HL-60 (cell line): ENCODE measurements at regions not wholly inside any gene's neighbourhood (a gene's known extent, or its start where the extent isn't known, plus 50 kb on each side); places are given as distances from the start of the nearest gene placed in this dataset.

Experiments
- DNase-seq, 2 experiments: peaks; one replicate each; pipeline ENCODE4 v3.0.0-alpha.2; 2010 to 2020; ENCODE audit warnings: low read depth in 1 of 2, low spot score in 1 of 2
- H3K27ac ChIP-seq: fragments of 250-450 bp; sonication (Bioruptor Pico); replicated peaks from 2 replicates; pipeline ENCODE4 v1.5.1; 2020; ENCODE audit warnings: mild to moderate bottlenecking, moderate library complexity
- H3K27me3 ChIP-seq: fragments of 250-450 bp; sonication (Bioruptor Pico); 2 replicates; pipeline ENCODE4 v1.5.1; 2021; ENCODE audit warnings: mild to moderate bottlenecking, moderate library complexity; ENCODE audit not compliant: insufficient read depth, poor library complexity, severe bottlenecking
- H3K4me3 ChIP-seq: replicated peaks from 2 replicates; pipeline ENCODE4 v1.5.1; 2011; ENCODE audit warnings: mild to moderate bottlenecking, control low read depth, low read length; ENCODE audit not compliant: insufficient read depth
- GABPA ChIP-seq: IDR thresholded peaks from 2 replicates; pipeline ENCODE4 v1.6.1; 2012; ENCODE audit warnings: low read depth
- POLR2AphosphoS5 ChIP-seq: IDR thresholded peaks from 2 replicates; pipeline ENCODE4 v1.6.1; 2012; ENCODE audit warnings: low read depth
- SPI1 ChIP-seq: IDR thresholded peaks from 2 replicates; pipeline ENCODE4 v1.6.1; 2012; ENCODE audit warnings: low read depth, mild to moderate bottlenecking, borderline replicate concordance
- TF ChIP-seq, protein P1 (sequence below): IDR thresholded peaks from one replicate; pipeline ENCODE4 v1.5.1; 2011; ENCODE audit warnings: low read length, control low read depth, inconsistent platforms; ENCODE audit not compliant: insufficient read depth
- TF ChIP-seq, protein P2 (sequence below): IDR thresholded peaks from 2 replicates; pipeline ENCODE4 v1.6.1; 2012; ENCODE audit warnings: low read depth; ENCODE audit not compliant: insufficient replicate concordance

DNA sequence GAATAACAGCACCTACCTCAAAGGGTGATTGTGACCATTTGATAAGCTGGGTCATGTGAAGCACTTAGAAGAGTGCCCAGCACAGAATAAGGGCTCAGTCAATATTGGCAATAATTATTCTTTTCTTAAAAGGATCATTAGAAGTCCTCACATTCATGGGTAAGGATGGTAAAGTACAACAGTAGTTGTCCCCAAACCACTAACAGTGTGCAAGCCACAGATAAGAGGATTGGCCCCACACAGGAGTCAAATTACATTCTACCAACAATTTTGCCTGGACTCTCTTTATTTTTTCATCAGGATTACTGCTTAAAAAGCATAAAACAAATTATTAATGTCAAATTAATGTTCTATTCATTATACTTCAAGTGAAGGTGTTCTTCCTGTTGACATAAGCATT is 271.5 kb upstream of the PDGFD start:
- no peak overlapping the region for H3K27ac ChIP-seq
- no peak for DNase-seq
- no peaks in the 10 kb centered on the region for H3K27me3 ChIP-seq
- TF ChIP-seq, protein P1, sequence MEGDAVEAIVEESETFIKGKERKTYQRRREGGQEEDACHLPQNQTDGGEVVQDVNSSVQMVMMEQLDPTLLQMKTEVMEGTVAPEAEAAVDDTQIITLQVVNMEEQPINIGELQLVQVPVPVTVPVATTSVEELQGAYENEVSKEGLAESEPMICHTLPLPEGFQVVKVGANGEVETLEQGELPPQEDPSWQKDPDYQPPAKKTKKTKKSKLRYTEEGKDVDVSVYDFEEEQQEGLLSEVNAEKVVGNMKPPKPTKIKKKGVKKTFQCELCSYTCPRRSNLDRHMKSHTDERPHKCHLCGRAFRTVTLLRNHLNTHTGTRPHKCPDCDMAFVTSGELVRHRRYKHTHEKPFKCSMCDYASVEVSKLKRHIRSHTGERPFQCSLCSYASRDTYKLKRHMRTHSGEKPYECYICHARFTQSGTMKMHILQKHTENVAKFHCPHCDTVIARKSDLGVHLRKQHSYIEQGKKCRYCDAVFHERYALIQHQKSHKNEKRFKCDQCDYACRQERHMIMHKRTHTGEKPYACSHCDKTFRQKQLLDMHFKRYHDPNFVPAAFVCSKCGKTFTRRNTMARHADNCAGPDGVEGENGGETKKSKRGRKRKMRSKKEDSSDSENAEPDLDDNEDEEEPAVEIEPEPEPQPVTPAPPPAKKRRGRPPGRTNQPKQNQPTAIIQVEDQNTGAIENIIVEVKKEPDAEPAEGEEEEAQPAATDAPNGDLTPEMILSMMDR = no peak
- TF ChIP-seq, protein P2, sequence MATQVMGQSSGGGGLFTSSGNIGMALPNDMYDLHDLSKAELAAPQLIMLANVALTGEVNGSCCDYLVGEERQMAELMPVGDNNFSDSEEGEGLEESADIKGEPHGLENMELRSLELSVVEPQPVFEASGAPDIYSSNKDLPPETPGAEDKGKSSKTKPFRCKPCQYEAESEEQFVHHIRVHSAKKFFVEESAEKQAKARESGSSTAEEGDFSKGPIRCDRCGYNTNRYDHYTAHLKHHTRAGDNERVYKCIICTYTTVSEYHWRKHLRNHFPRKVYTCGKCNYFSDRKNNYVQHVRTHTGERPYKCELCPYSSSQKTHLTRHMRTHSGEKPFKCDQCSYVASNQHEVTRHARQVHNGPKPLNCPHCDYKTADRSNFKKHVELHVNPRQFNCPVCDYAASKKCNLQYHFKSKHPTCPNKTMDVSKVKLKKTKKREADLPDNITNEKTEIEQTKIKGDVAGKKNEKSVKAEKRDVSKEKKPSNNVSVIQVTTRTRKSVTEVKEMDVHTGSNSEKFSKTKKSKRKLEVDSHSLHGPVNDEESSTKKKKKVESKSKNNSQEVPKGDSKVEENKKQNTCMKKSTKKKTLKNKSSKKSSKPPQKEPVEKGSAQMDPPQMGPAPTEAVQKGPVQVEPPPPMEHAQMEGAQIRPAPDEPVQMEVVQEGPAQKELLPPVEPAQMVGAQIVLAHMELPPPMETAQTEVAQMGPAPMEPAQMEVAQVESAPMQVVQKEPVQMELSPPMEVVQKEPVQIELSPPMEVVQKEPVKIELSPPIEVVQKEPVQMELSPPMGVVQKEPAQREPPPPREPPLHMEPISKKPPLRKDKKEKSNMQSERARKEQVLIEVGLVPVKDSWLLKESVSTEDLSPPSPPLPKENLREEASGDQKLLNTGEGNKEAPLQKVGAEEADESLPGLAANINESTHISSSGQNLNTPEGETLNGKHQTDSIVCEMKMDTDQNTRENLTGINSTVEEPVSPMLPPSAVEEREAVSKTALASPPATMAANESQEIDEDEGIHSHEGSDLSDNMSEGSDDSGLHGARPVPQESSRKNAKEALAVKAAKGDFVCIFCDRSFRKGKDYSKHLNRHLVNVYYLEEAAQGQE = no peak
- TF ChIP-seq POLR2AphosphoS5 = no peak
- TF ChIP-seq SPI1 = no peak
- no peak for TF ChIP-seq GABPA
- no peak overlapping the region for H3K4me3 ChIP-seq

GRCh38 chr11:104433751-104434150 is 269.8 kb upstream of the PDGFD start:
- H3K4me3 ChIP-seq = no peak overlapping the region
- H3K27me3 ChIP-seq = no peaks in the 10 kb centered on the region
- no peak overlapping the region for H3K27ac ChIP-seq
- no peak for DNase-seq
- TF ChIP-seq, protein P1 = no peak
- no peak for TF ChIP-seq GABPA
- TF ChIP-seq, protein P2 = no peak
- no peak for TF ChIP-seq POLR2AphosphoS5
- TF ChIP-seq SPI1 = no peak

DNA sequence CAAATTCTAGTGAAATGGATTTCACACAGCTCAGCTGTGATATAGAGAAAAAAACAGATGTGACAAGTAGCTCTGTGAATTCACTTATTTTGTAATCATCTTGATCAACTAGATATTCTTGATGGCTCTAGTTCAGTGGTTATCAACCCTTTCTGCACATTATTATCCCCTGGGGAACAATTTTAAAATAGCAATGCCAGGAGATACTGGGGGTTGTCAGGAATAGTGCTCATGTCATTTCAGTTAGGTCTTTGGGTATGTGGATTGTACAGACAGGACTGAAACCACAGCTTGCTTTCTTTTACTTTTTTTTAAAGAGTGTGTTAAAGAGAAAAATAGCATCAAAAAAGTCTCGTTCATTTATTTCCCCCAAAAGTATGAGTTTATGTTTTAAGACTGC is 269.0 kb upstream of the PDGFD start:
- no peak for DNase-seq
- H3K27me3 ChIP-seq = no peaks in the 10 kb centered on the region
- H3K27ac ChIP-seq = no peak overlapping the region
- H3K4me3 ChIP-seq = no peak overlapping the region
- TF ChIP-seq SPI1 (no peak), GABPA (no peak), POLR2AphosphoS5 (no peak)
- TF ChIP-seq, protein P2 = no peak
- TF ChIP-seq, protein P1 = no peak
